PC-9 (cell line): ENCODE measurements at regions not wholly inside any gene's neighbourhood (a gene's known extent, or its start where the extent isn't known, plus 50 kb on each side); places are given as distances from the start of the nearest gene placed in this dataset.

Source experiments
- BruUV-seq: library from RNA; stranded (reverse); fragments of 400-500 nt; replicated peaks from 2 replicates; lab custom pipeline; 2021; lab: Mats Ljungman, UMichigan
- CTCF ChIA-PET: fragments of 300-600 bp; sonication (Branson Sonifier 250); formaldehyde crosslinking; loops from one replicate; lab custom pipeline; 2022; ENCODE audit warnings: antibody characterized with exemption; lab: Charles Lee
- POLR2A ChIA-PET: fragments of 300-600 bp; sonication (Branson Sonifier 250); formaldehyde crosslinking; loops from one replicate; lab custom pipeline; 2022; ENCODE audit warnings: antibody characterized with exemption; ENCODE audit not compliant: unreplicated experiment; lab: Charles Lee
- DNase-seq, 2 experiments: peaks; one replicate each; pipeline versions ENCODE4 v3.0.0 to v3.0.0-alpha.2; 2015 to 2022; ENCODE audit warnings: mixed read lengths in 1 of 2
- H2AFZ ChIP-seq: fragments of 200-600 bp; sonication (generic); 2 replicates; pipeline ENCODE4 v1.8.1; 2017; ENCODE audit warnings: antibody characterized with exemption
- H3F3A ChIP-seq: fragments of 200-600 bp; sonication (generic); 2 replicates; pipeline ENCODE4 v1.8.1; 2017; ENCODE audit warnings: antibody characterized with exemption, mild to moderate bottlenecking, low read depth; ENCODE audit not compliant: insufficient read depth
- H3K27ac ChIP-seq: fragments of 200-600 bp; sonication (generic); 2 replicates; pipeline ENCODE4 v1.6.1; 2016; ENCODE audit warnings: mixed run types
- H3K27me3 ChIP-seq: fragments of 200-600 bp; sonication (generic); 2 replicates; pipeline ENCODE4 v1.6.1; 2016; ENCODE audit warnings: low read depth, mixed run types; ENCODE audit not compliant: insufficient read depth
- H3K36me3 ChIP-seq: fragments of 200-600 bp; sonication (generic); 2 replicates; pipeline ENCODE4 v1.6.1; 2016; ENCODE audit warnings: low read depth, mixed run types
- H3K4me1 ChIP-seq: fragments of 200-600 bp; sonication (generic); replicated peaks from 2 replicates; pipeline ENCODE4 v1.6.1; 2016; ENCODE audit warnings: mixed run types; ENCODE audit not compliant: insufficient read depth
- H3K4me2 ChIP-seq: fragments of 200-600 bp; sonication (generic); 2 replicates; pipeline ENCODE4 v1.6.1; 2017; ENCODE audit warnings: mixed run types
- H3K4me3 ChIP-seq: fragments of 200-600 bp; sonication (generic); 2 replicates; pipeline ENCODE4 v1.6.1; 2016; ENCODE audit warnings: mixed run types
- H3K79me2 ChIP-seq: fragments of 200-600 bp; sonication (generic); 2 replicates; pipeline ENCODE4 v1.6.1; 2017; ENCODE audit warnings: low read depth, mixed run types
- H3K9me2 ChIP-seq: fragments of 200-600 bp; sonication (generic); 2 replicates; pipeline ENCODE4 v1.8.1; 2017; ENCODE audit warnings: mild to moderate bottlenecking; ENCODE audit not compliant: insufficient read depth
- H3K9me3 ChIP-seq: fragments of 200-600 bp; sonication (generic); 2 replicates; pipeline ENCODE4 v1.8.1; 2016; ENCODE audit warnings: low read depth; ENCODE audit not compliant: insufficient read depth
- H4K20me1 ChIP-seq: fragments of 200-600 bp; sonication (generic); 2 replicates; pipeline ENCODE4 v1.8.1; 2017; ENCODE audit not compliant: insufficient read depth
- EZH2 ChIP-seq: fragments of 200-600 bp; sonication (generic); IDR thresholded peaks from 2 replicates; pipeline ENCODE4 v1.8.0; 2017; ENCODE audit warnings: antibody characterized with exemption, low read depth
- intact Hi-C: fragments of 100-400 bp; cut with micrococcal nuclease; formaldehyde crosslinking; loops from one replicate; pipeline ENCODE4 v1.10.0; 2022; ENCODE audit not compliant: unreplicated experiment
- TF ChIP-seq, protein P1 (sequence below): fragments of 200-600 bp; sonication (generic); conservative IDR thresholded peaks from 2 replicates; pipeline ENCODE4 v1.6.1; 2017; ENCODE audit warnings: mixed run types, antibody characterized with exemption, mild to moderate bottlenecking, moderate library complexity

- no TSS peak for BruUV-seq
- no peak for DNase-seq
- Histone ChIP-seq H3K36me3 (no peaks in the 10 kb centered on the region), H3K79me2 (no peaks in the 10 kb centered on the region), H3K4me3 (no peak overlapping the region), H3K4me2 (no peak overlapping the region), H3K9me2 (no peaks in the 10 kb centered on the region), H2AFZ (no peak overlapping the region), H3K9me3 (no peaks in the 10 kb centered on the region), H3K4me1 (no peaks in the 10 kb centered on the region), H3F3A (no peaks in the 10 kb centered on the region), H3K27ac (no peak overlapping the region), H3K27me3 (no peaks in the 10 kb centered on the region), H4K20me1 (no peaks in the 10 kb centered on the region)
- POLR2A ChIA-PET = no interaction called here
- no peak for TF ChIP-seq EZH2
- TF ChIP-seq, protein P1, sequence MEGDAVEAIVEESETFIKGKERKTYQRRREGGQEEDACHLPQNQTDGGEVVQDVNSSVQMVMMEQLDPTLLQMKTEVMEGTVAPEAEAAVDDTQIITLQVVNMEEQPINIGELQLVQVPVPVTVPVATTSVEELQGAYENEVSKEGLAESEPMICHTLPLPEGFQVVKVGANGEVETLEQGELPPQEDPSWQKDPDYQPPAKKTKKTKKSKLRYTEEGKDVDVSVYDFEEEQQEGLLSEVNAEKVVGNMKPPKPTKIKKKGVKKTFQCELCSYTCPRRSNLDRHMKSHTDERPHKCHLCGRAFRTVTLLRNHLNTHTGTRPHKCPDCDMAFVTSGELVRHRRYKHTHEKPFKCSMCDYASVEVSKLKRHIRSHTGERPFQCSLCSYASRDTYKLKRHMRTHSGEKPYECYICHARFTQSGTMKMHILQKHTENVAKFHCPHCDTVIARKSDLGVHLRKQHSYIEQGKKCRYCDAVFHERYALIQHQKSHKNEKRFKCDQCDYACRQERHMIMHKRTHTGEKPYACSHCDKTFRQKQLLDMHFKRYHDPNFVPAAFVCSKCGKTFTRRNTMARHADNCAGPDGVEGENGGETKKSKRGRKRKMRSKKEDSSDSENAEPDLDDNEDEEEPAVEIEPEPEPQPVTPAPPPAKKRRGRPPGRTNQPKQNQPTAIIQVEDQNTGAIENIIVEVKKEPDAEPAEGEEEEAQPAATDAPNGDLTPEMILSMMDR = no peak
- CTCF ChIA-PET = no interaction called here
- intact Hi-C loops = no loop called here
Measured at GRCh38 chr9:24912767-24913166, 367.1 kb upstream of the IZUMO3 start.

GRCh38 chr9:24901319-24901718 is 355.6 kb upstream of the IZUMO3 start:
- Histone ChIP-seq H3K79me2 (no peaks in the 10 kb centered on the region), H3K27me3 (no peaks in the 10 kb centered on the region), H3K9me3 (no peaks in the 10 kb centered on the region), H3K27ac (no peak overlapping the region), H3K4me2 (no peak overlapping the region), H4K20me1 (no peaks in the 10 kb centered on the region), H3K9me2 (no peaks in the 10 kb centered on the region), H3K4me1 (no peaks in the 10 kb centered on the region), H3F3A (no peaks in the 10 kb centered on the region), H2AFZ (no peak overlapping the region), H3K4me3 (no peak overlapping the region), H3K36me3 (no peaks in the 10 kb centered on the region)
- CTCF ChIA-PET = no interaction called here
- no TSS peak for BruUV-seq
- intact Hi-C loops = no loop called here
- TF ChIP-seq EZH2 = no peak
- TF ChIP-seq, protein P1 = no peak
- POLR2A ChIA-PET = no interaction called here
- no peak for DNase-seq

DNA sequence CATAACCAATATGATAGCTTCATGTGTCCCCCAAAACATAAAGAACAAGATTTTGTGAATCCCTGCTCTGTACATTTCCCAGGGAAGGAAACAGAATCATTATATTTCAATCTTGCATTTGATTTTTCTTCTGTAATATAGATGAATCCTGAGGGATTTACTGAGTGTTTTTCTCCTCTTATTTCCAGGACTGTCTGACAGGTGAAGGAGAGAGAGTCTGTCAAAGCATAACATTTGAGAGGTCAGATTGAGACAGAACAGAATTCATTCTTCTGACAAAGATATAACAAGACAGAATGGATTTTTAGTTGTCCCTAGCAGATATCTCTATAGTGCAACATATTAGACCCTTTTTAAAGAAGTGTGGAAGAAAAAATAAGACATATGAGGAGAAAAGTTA is 354.5 kb upstream of the IZUMO3 start:
- H3F3A ChIP-seq = no peaks in the 10 kb centered on the region

More for the DNA sequence above, 354.5 kb upstream of the IZUMO3 start:
- Histone ChIP-seq H4K20me1 (no peaks in the 10 kb centered on the region), H3K36me3 (no peaks in the 10 kb centered on the region), H2AFZ (no peak overlapping the region), H3K27ac (no peak overlapping the region), H3K27me3 (no peaks in the 10 kb centered on the region), H3K4me3 (no peak overlapping the region), H3K9me3 (no peaks in the 10 kb centered on the region), H3K9me2 (no peaks in the 10 kb centered on the region), H3K4me2 (no peak overlapping the region), H3K4me1 (no peaks in the 10 kb centered on the region), H3K79me2 (no peaks in the 10 kb centered on the region)
- DNase-seq = no peak
- intact Hi-C loops = no loop called here
- no TSS peak for BruUV-seq
- TF ChIP-seq, protein P1 = no peak
- TF ChIP-seq EZH2 = no peak
- ChIA-PET CTCF (no interaction called here), POLR2A (interaction anchor here (0.6 kb wide), 1 partner anchor 20 kb away, joined by 4 read pairs; no protein-coding TSS in a partner anchor)
